K562 (cell line): ENCODE measurements at regions not wholly inside any gene's neighbourhood (a gene's known extent, or its start where the extent isn't known, plus 50 kb on each side); places are given as distances from the start of the nearest gene placed in this dataset.

ENCODE experiments used
- ESRRA ChIP-seq: fragments of 450-650 bp; IDR thresholded peaks from 2 replicates; pipeline ENCODE4 v1.6.1; 2014; ENCODE audit warnings: low read depth, mild to moderate bottlenecking, moderate library complexity, borderline replicate concordance
- HDAC2 ChIP-seq: fragments of 450-650 bp; IDR thresholded peaks from 2 replicates; pipeline ENCODE4 v1.6.1; 2016; ENCODE audit warnings: mild to moderate bottlenecking
- PHF20 ChIP-seq: fragments of 450-650 bp; IDR thresholded peaks from 2 replicates; pipeline ENCODE4 v1.6.1; 2018; ENCODE audit not compliant: partially characterized antibody
- POLR2AphosphoS5 ChIP-seq: IDR thresholded peaks from 2 replicates; pipeline ENCODE4 v1.6.1; 2011; ENCODE audit warnings: mild to moderate bottlenecking, low read depth, low read length, moderate library complexity; ENCODE audit not compliant: control insufficient read depth, insufficient read depth
- PTTG1 ChIP-seq: fragments of 450-650 bp; IDR thresholded peaks from 2 replicates; pipeline ENCODE4 v1.6.1; 2016; ENCODE audit warnings: low read depth, mild to moderate bottlenecking, missing genetic modification characterization, missing compliant biosample characterization
- RAD21 ChIP-seq, 2 experiments: fragments of 250-450 bp in 1 of 2; fragments of 450-650 bp in 1 of 2; sonication (Bioruptor Pico) in 1 of 2; formaldehyde crosslinking in 1 of 2; IDR thresholded peaks in 1 of 2; conservative IDR thresholded peaks in 1 of 2; 2 replicates each; pipeline versions ENCODE4 v1.4.0 to v1.8.0; 2020 to 2022; ENCODE audit warnings: mild to moderate bottlenecking in 2 of 2, moderate library complexity in 1 of 2
- RB1 ChIP-seq: fragments of 450-650 bp; IDR thresholded peaks from 2 replicates; pipeline ENCODE4 v1.6.1; 2017; ENCODE audit warnings: low read depth, mild to moderate bottlenecking
- TRIM28 ChIP-seq: fragments of 450-650 bp; IDR thresholded peaks from 2 replicates; pipeline ENCODE4 v1.6.1; 2017
- ZBTB8A ChIP-seq: fragments of 450-650 bp; IDR thresholded peaks from 2 replicates; pipeline ENCODE4 v1.6.1; 2018; ENCODE audit warnings: mild to moderate bottlenecking, moderate library complexity; ENCODE audit not compliant: partially characterized antibody
- ZFX ChIP-seq: sonication (generic); formaldehyde crosslinking; IDR thresholded peaks from 2 replicates; pipeline ENCODE4 v1.8.0; 2022; ENCODE audit warnings: mild to moderate bottlenecking, missing genetic modification reagents, moderate library complexity
- ZNF217 ChIP-seq: sonication (generic); formaldehyde crosslinking; IDR thresholded peaks from 2 replicates; pipeline ENCODE4 v1.8.0; 2022; ENCODE audit warnings: mild to moderate bottlenecking, missing genetic modification reagents
- ZSCAN29 ChIP-seq: fragments of 450-650 bp; IDR thresholded peaks from 2 replicates; pipeline ENCODE4 v1.6.1; 2017
- TF ChIP-seq, protein P1 (sequence below), 3 experiments: IDR thresholded peaks in 2 of 3; conservative IDR thresholded peaks in 1 of 3; 2 replicates each; pipeline ENCODE4 v1.5.1; 2011 to 2012; ENCODE audit warnings: low read length in 3 of 3, mild to moderate bottlenecking in 3 of 3, control low read depth in 2 of 3, improper control_type of control experiment in 1 of 3, inconsistent platforms in 1 of 3, low read depth in 1 of 3, mixed read lengths in 1 of 3, moderate library complexity in 1 of 3; ENCODE audit not compliant: insufficient read depth in 2 of 3

DNA sequence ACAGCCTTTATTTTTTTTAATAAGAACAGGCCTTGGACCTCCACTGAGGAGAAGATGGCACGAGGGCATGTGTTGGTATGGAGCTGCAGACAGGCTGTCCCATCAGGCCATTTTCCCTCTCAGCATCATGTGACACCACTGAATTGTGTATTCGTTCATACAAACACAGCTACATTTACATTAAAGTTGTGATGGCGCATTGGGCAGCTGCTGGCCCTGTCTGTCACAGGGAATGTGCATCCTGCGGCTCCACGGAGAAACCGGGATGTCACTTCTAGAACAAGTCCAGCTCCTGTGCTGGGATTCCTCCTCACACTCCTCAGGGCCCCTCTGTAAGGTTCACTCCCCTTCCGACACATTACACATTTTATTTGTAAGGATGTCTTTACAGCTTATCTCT is 147.6 kb upstream of the TNR start:
- TF ChIP-seq, protein P1, sequence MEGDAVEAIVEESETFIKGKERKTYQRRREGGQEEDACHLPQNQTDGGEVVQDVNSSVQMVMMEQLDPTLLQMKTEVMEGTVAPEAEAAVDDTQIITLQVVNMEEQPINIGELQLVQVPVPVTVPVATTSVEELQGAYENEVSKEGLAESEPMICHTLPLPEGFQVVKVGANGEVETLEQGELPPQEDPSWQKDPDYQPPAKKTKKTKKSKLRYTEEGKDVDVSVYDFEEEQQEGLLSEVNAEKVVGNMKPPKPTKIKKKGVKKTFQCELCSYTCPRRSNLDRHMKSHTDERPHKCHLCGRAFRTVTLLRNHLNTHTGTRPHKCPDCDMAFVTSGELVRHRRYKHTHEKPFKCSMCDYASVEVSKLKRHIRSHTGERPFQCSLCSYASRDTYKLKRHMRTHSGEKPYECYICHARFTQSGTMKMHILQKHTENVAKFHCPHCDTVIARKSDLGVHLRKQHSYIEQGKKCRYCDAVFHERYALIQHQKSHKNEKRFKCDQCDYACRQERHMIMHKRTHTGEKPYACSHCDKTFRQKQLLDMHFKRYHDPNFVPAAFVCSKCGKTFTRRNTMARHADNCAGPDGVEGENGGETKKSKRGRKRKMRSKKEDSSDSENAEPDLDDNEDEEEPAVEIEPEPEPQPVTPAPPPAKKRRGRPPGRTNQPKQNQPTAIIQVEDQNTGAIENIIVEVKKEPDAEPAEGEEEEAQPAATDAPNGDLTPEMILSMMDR (IDR thresholded peaks at IDR 0.05 in 2 of 3, conservative IDR thresholded peaks at IDR 0.05 in 1 of 3; ENCODE audit: insufficient read depth in 2 of 3, low read depth in 1 of 3, low read length in 3 of 3) = no peak
- TF ChIP-seq ZFX (CRISPR knock-in tag) (no peak), ZSCAN29 (no peak), TRIM28 (no peak), RAD21 (CRISPR knock-in tag; conservative IDR thresholded peaks at IDR 0.05 in 1 of 2, IDR thresholded peaks at IDR 0.05 in 1 of 2) (no peak), RB1 (no peak), ESRRA (no peak), ZBTB8A (no peak), PHF20 (no peak), ZNF217 (CRISPR knock-in tag) (no peak), POLR2AphosphoS5 (no peak), PTTG1 (no peak), HDAC2 (no peak)
